GM18511 (cell line): ENCODE measurements at regions not wholly inside any gene's neighbourhood (a gene's known extent, or its start where the extent isn't known, plus 50 kb on each side); places are given as distances from the start of the nearest gene placed in this dataset.

ENCODE experiments used
- ATAC-seq: cut with Tn5 transposase; IDR thresholded peaks from one replicate; pipeline ENCODE4 v1.9.1; 2021; ENCODE audit warnings: mild to moderate bottlenecking, moderate library complexity; ENCODE audit not compliant: unreplicated experiment

DNA sequence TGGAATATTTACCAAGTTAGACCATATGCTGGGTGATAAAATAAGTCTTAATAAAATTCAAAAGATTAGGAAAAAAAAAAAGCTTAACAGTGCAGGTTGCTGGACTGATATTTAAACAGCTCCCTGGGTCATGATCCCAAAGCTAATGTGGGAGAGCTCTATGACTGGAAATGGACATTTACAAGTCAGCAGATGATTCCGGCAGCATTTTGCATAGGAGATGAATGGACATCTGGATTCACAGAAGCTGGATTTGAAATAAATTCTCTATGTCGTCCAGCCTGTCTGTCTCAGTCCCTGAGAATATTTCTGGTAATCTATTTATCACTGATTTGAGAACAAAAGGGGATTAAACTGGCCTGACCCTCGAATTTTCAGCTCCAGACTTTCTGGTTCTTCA, 52.3 kb upstream of the KLHL25 start:
- ATAC-seq, result no peak

DNA sequence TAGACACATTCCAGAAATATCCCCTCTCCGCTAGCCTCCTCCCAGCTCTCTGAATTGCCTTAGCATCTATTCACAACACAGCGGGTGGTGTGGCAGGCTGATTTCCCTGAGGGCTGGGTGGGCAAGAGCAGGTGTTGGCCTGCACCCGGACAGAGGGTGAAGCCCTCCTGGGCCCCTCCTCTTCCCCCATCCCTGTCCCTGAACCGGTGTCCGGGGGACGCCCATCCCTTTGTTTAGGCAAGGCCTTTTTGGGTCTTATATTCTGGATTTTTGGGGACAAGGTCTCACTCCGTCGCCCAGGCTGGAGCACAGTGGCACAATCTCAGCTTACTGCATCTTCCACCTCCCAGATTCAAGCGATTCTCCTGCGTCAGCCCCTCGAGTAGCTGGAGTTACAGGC, 55.2 kb upstream of the KLHL25 start:
- ATAC-seq, result no peak

- no peak for ATAC-seq
These were observed 58.2 kb upstream of the KLHL25 start for GRCh38 chr15:85852969-85853368.

GRCh38 chr15:85854345-85855097, 59.8 kb upstream of the KLHL25 start:
- ATAC-seq, result peak; percentile 70

DNA sequence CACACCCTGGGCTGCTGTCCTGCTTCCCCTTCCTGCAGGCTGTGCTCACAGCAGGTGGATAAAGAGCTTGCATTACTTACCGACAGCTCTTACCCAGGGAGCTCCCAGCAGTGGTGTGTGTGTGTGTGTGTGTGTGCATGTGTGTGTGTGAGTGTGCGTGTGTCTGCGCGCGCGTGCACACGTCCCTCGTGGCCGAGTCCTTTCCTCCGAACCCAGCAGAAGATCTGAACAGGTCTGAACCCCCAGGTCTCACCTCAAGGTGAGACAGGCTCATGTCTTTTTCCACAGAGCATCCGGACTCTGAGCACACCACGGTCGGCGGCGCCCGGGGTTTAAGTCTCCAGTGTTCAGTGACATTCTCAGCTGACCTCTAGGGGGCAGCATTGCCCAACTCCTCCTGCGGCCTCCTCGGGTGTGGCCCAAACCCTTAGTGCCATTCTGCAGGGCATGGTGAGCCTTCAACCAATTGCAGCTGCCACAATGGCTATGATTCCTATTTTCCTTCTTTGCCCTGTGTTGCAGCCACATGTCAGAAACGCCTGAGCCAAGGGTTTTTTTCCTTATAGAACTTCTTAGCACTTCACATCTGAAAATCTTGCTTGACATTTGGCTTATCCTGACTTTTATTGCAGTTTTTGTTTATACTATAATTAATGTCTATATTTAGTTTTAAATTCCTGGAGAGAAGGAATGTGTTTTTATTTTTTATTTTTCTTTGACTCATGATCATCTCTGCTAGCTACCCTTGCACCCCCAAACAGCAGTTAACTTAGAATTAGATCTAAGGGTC, 64.1 kb upstream of the KLHL25 start:
- ATAC-seq, result peak; percentile 88

GRCh38 chr15:85859671-85860070, 64.9 kb upstream of the KLHL25 start:
- no peak for ATAC-seq

DNA sequence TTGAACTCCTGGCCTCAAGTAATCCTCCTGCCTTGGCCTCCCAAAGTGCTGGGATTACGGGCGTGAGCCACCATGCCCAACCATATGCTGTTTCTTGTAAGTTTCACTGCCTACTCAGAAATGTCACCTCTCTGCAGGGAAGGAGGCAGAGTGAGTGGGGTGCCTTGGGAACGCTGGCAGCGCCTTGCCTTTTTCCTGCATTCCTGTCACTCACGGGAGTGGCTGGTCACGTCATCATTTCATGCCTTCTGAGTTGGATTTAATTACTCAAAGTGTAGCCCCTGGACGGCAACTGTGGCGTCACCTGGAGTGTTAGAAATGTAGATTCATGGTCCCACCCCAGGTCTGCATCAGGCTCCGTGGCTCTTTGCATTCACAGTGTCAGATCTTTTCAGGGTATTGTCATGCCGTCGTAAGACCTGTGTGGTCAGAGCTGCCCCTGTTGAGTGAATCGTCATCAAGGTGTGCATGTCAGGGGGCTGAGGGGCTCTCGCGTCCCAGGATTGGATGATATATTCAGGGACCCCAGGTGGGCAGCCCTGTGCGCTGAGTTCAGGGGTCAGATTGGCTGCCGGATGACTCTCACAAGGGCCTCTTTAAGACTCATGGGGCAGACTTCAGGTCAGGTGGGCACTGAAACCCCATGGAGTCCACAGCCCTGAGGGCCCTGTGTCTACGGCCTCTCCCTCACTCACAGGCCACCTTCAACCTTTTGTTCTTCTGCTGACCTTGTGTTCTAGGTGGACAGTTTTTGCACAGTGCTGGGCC, 65.9 kb upstream of the KLHL25 start:
- no peak for ATAC-seq

GRCh38 chr15:85865070-85865684, 70.5 kb upstream of the KLHL25 start:
- no peak for ATAC-seq

DNA sequence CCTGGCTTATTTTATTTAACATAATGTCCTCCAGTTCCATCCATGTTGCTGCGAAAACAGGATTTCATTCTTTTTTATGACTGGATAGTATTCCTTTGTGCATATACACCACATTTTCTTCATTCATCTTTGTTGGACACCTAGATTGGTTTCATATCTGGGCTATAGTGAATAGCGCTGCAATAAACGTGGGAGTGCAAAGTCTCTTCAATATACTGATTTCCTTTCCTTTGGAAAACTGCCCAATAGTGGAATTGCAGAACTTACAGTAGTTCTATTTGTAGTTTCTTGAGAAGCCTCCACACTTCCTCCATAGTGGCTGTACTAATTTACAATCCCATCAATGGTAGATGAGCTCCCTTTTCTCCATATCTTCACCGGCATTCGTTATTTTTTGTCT, 72.5 kb upstream of the KLHL25 start:
- ATAC-seq, result no peak

DNA sequence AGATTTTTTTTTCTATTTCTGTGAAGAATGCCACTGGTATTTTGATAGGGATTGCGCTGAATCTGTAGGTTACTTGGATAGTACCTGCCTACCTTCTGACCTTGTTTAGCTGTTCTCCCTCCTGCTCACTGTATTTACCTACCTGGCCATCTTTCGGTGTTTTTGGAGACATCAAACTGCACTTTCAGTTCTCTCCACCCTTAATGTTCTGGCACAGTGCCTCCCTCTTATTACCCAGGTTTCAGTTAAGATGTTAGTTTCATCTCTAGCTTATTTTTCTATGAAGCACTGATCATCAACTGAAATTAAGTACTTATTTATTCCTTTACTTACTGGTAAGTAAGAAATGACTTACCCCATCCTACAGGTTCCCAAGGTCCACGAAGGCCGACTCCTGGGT, 74.4 kb upstream of the KLHL25 start:
- ATAC-seq, result no peak

DNA sequence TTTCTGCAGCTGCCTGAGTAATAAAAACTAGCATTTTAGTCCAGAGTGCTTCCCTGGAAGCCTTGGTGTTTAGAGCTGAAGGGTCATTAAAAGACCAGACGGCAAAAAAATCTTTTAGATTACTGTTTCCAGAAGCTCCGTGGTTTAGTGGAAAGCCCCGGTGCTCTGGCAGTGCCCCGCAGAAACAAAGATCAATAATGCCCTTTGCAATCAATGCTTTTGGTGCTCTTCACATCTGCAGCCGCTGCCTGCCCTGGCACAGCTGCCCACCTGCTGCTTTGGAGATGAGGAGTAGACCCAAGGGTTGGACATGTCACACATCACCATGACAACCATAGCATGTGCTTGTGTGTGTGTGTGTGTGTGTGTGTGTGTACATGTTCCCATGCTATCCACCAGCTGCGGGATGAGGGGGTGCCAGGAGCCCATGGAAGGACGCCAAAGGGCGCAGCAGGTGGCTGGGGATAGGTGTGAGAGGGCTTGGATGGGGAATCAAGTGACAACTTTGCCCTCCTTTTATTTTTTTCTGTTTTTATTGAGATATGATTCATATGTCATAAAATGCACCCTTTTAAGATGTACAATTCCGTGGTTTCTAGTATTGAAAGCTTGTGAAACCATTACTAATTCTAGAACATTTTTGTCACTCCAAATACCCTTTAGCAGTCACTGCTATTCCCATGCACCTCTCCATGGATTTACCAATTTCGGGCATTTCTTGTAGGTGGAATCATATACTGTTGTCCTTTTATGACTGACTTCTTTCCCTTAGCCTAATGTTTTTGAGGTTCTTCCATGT, 75.7 kb upstream of the KLHL25 start:
- ATAC-seq, result no peak

DNA sequence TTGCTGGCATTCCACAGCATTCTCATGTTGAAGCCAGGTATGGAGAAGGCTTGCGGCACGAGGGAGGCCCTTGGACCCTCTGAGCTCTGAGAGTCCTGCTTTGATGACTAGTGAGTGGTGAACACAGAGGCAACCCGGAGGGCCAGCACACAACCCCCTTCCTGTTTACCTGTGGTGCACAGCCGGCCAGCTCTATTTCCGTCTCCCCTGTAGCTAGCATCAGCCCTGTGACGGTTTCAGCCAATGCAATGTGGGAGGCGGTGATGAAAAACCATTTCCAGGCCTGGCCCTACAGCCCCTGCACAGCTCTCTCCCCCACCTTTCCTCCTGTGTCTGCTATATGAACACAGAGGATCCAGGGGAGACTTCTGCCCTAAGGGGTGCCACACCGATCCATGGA, 76.8 kb upstream of the KLHL25 start:
- no peak for ATAC-seq

DNA sequence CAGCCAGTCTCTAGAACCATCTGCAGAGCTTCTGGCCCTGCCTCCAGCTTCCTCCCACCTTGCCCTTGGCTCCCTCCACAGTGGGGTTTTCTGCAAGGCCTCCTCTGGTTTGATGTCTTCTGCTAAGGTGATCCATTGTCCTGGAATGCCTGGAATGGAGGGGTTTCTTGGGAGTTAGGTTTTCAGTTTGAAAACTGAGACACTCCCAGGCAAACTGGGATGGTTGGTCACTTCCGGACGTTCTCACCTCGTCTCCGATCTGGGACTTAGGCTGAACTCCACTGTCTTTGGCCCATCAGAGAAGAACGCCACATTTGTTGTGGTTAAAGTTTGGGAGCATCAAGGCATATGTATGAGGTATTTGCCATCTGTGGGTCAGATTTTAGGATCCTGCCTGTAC, 77.4 kb upstream of the KLHL25 start:
- ATAC-seq, result no peak

GRCh38 chr15:85874236-85874635, 79.5 kb upstream of the KLHL25 start:
- ATAC-seq, result no peak

DNA sequence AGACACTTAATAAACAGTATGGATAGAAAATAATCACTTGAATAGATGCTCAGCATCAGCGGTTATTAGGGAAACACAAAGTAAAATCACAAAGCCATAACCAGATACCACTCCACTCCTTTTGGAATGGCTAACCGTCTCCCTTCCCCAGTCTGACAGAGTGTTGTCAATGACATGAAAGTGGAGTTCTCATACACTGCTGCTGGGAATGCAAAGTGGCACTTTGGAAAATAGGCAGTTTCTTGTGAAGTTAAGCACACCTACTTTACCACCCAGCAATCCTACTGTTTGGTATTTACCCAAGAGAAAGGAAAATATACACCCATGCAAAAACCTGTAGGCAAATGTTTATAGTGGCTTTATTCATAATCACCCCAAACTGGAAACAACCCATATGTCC, 81.0 kb upstream of the KLHL25 start:
- no peak for ATAC-seq

DNA sequence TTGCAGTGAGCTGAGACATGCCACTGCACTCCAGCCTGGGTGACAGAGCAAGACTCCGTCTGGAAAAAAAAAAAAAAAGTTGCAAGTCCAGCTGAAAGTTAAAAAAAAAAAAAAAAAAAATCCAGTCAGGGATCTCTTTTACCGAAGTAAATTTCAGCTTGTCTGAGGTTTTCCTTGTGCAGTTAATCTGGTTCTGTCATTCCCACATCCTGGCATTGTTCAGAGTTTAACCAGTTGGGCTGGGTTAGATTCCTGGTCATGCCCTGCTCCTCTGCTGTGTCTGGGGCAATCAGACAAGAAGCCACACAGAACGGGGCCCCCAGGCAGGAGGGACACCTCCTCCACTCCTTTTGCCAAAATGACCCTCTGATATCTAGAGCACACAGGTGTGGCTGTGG, 84.1 kb upstream of the KLHL25 start:
- ATAC-seq, result no peak

DNA sequence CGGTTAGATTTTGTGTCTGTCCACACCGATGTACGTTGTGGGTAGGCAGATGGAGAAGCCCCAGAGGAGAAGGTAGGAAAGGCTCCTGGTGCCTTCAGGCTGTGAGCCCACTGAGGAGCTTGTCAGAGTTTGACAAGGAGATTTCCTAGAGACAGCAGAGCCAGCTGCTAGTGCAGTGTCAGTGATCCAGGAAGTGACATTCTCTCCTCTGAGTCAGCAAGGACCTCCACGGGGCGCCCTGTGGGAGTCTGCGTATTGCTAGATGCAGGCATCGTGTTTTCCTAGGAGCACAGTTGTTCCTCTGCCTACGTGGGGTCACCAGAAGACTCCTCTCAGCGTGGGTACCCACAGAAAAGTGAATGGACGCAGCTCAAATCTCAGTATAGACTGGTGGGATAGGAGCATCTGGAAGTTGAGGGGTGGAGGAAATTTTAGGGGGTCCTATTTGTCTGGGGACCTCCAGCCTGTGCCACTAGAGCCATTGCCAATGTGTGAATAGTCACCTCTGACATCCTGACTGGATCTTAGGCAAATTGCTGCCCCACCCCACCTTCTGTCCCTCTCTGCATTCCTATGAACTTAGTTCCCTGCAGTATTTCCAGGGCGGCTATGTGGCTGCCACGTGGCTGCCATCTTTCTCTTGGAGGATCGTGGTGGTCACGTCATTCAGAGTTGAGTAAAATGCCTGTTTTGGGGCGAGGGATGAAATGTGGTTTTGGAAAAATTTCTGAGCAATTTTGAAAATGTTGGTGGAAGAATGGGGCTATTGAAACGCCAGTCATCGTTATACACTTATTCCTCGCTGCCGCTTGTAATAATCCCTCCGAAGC, 84.8 kb upstream of the KLHL25 start:
- ATAC-seq, result peak; percentile 56

DNA sequence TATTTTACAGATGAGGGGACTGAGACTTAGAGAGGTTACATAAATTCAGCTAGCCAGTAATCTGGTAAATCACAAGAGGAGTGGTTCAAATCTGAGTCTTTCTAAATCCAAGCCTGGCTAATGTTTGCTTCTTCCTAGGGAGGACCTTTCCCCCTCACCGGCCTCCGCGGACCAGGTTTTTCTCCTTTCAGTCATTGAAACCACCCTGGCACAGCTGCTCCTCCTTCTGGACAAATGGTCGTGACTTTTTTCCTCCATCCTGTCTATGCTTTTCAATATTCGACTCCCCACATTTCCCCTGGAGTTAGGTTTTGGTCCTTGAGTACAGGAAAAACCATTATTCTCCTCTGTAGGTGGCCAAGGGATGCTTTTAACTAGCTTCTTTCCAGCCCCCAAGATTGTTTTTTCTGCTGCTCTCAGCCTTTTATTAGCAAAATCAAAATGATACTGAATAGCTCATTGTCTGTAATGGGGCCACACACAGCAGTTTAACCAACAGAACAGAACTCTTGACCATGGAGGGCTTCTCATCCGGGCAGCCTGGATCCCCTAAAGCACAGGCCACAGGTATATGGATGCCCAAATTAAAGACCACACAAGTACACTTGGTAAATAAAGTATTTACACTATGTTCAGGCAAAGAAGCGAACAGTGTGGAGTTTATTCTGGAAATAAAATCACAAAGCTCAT, 85.9 kb upstream of the KLHL25 start:
- no peak for ATAC-seq

GRCh38 chr15:85886309-85886811, 91.6 kb upstream of the KLHL25 start:
- no peak for ATAC-seq
